IMR-90 (cell line): ENCODE measurements at regions not wholly inside any gene's neighbourhood (a gene's known extent, or its start where the extent isn't known, plus 50 kb on each side); places are given as distances from the start of the nearest gene placed in this dataset.

Experiments
- ATAC-seq: fragments of 200-7000 bp; cut with Tn5 transposase; 2 replicates; pipeline ENCODE4 v1.9.1; 2020; ENCODE audit warnings: low read depth, mild to moderate bottlenecking, moderate library complexity
- BruUV-seq: library from RNA; stranded (reverse); fragments of 400-500 nt; replicated peaks from 2 replicates; lab custom pipeline; 2021; lab: Mats Ljungman, UMichigan
- CTCF ChIA-PET: fragments of 300-600 bp; formaldehyde crosslinking; extraction: SDS; loops from one replicate; lab custom pipeline; 2021; ENCODE audit warnings: antibody characterized with exemption; lab: Yijun Ruan, JAX
- POLR2A ChIA-PET: fragments of 300-600 bp; sonication (Branson Sonifier 250); formaldehyde crosslinking; loops from one replicate; lab custom pipeline; 2022; ENCODE audit warnings: antibody characterized with exemption; ENCODE audit not compliant: unreplicated experiment; lab: Charles Lee
- DNase-seq: peaks from one replicate; pipeline ENCODE4 v3.0.0; 2013
- H2AFZ ChIP-seq: replicated peaks from 2 replicates; pipeline ENCODE3; 2013; ENCODE audit warnings: low read length, mild to moderate bottlenecking; ENCODE audit not compliant: poor library complexity
- H2AK5ac ChIP-seq: 2 replicates; pipeline ENCODE4 v1.6.1; 2013; ENCODE audit warnings: low read depth, low read length, inconsistent platforms
- H2AK9ac ChIP-seq: replicated peaks from 2 replicates; pipeline ENCODE3; 2013; ENCODE audit warnings: mild to moderate bottlenecking, low read depth, low read length, moderate library complexity; ENCODE audit not compliant: poor library complexity
- H2BK120ac ChIP-seq: 2 replicates; pipeline ENCODE4 v1.6.1; 2013; ENCODE audit warnings: low read depth, low read length, inconsistent platforms
- H2BK15ac ChIP-seq: 3 replicates; pipeline ENCODE4 v1.6.1; 2013; ENCODE audit warnings: low read depth, low read length, inconsistent platforms
- H2BK20ac ChIP-seq: 2 replicates; pipeline ENCODE4 v1.6.1; 2013; ENCODE audit warnings: low read depth, mild to moderate bottlenecking, inconsistent platforms, low read length, moderate library complexity
- H2BK5ac ChIP-seq: 2 replicates; pipeline ENCODE4 v1.6.1; 2013; ENCODE audit warnings: mild to moderate bottlenecking, low read depth, low read length, inconsistent platforms; ENCODE audit not compliant: poor library complexity, severe bottlenecking
- H3K14ac ChIP-seq: replicated peaks from 2 replicates; pipeline ENCODE4 v1.6.1; 2013; ENCODE audit warnings: low read depth, low read length, inconsistent platforms
- H3K18ac ChIP-seq: 2 replicates; pipeline ENCODE4 v1.6.1; 2013; ENCODE audit warnings: low read depth, low read length, control low read depth
- H3K23ac ChIP-seq: 2 replicates; pipeline ENCODE4 v1.6.1; 2013; ENCODE audit warnings: low read depth, low read length, inconsistent platforms
- H3K27ac ChIP-seq: 2 replicates; pipeline ENCODE4 v1.5.1; 2013; ENCODE audit warnings: mild to moderate bottlenecking, control low read depth, low read length; ENCODE audit not compliant: insufficient read depth
- H3K27me3 ChIP-seq: 2 replicates; pipeline ENCODE4 v1.6.1; 2013; ENCODE audit warnings: low read length; ENCODE audit not compliant: control insufficient read depth, insufficient read depth
- H3K36me3 ChIP-seq: 2 replicates; pipeline ENCODE4 v1.6.1; 2013; ENCODE audit warnings: low read length, mixed read lengths; ENCODE audit not compliant: control insufficient read depth, insufficient read depth
- H3K4ac ChIP-seq: 2 replicates; pipeline ENCODE4 v1.6.1; 2013; ENCODE audit warnings: low read depth, low read length, inconsistent platforms
- H3K4me1 ChIP-seq: 2 replicates; pipeline ENCODE4 v1.6.1; 2013; ENCODE audit warnings: low read length, mixed read lengths; ENCODE audit not compliant: control insufficient read depth, insufficient read depth
- H3K4me2 ChIP-seq: 2 replicates; pipeline ENCODE4 v1.6.1; 2013; ENCODE audit warnings: low read depth, mild to moderate bottlenecking, control low read depth, low read length, moderate library complexity
- H3K4me3 ChIP-seq: 2 replicates; pipeline ENCODE4 v1.5.1; 2013; ENCODE audit warnings: low read depth, mild to moderate bottlenecking, control low read depth, low read length, moderate library complexity; ENCODE audit not compliant: insufficient read depth
- H3K56ac ChIP-seq: 2 replicates; pipeline ENCODE4 v1.6.1; 2013; ENCODE audit warnings: low read length, inconsistent platforms; ENCODE audit not compliant: insufficient read depth; ENCODE audit errors: extremely low read depth
- H3K79me1 ChIP-seq, 2 experiments: 2 replicates each; pipeline ENCODE4 v1.6.1; 2013; ENCODE audit warnings: low read length in 2 of 2, inconsistent platforms in 1 of 2, low read depth in 1 of 2
- H3K9ac ChIP-seq: 2 replicates; pipeline ENCODE4 v1.6.1; 2013; ENCODE audit warnings: low read depth, low read length, control low read depth
- H3K9me1 ChIP-seq: 2 replicates; pipeline ENCODE4 v1.6.1; 2013; ENCODE audit warnings: low read length, inconsistent platforms; ENCODE audit not compliant: insufficient read depth
- H3K9me3 ChIP-seq: 2 replicates; pipeline ENCODE4 v1.6.1; 2013; ENCODE audit warnings: low read length; ENCODE audit not compliant: control insufficient read depth, insufficient read depth
- H4K20me1 ChIP-seq: 2 replicates; pipeline ENCODE4 v1.6.1; 2013; ENCODE audit warnings: low read length, inconsistent platforms; ENCODE audit not compliant: insufficient read depth
- H4K5ac ChIP-seq: 2 replicates; pipeline ENCODE4 v1.6.1; 2013; ENCODE audit warnings: mild to moderate bottlenecking, low read depth, low read length, control low read depth
- H4K8ac ChIP-seq, 2 experiments: 2 replicates each; pipeline ENCODE4 v1.6.1; 2013; ENCODE audit warnings: low read depth in 2 of 2, low read length in 2 of 2, control low read depth in 1 of 2, inconsistent platforms in 1 of 2
- H4K91ac ChIP-seq: 2 replicates; pipeline ENCODE4 v1.6.1; 2013; ENCODE audit warnings: low read depth, low read length, inconsistent platforms; ENCODE audit not compliant: insufficient read depth
- BHLHE40 ChIP-seq: fragments of 150-350 bp; IDR thresholded peaks from 2 replicates; pipeline ENCODE4 v1.6.1; 2016; ENCODE audit warnings: mild to moderate bottlenecking, low read depth, low read length
- CEBPB ChIP-seq: IDR thresholded peaks from 2 replicates; pipeline ENCODE4 v1.6.1; 2012; ENCODE audit warnings: low read depth, low read length, improper control_type of control experiment
- CHD1 ChIP-seq: IDR thresholded peaks from 2 replicates; pipeline ENCODE4 v1.6.1; 2012; ENCODE audit warnings: low read depth, low read length, improper control_type of control experiment
- CTCF ChIP-seq: conservative IDR thresholded peaks from 2 replicates; pipeline ENCODE4 v1.5.1; 2012; ENCODE audit warnings: mild to moderate bottlenecking, low read depth, low read length, improper control_type of control experiment
- ELK1 ChIP-seq: fragments of 150-350 bp; IDR thresholded peaks from 2 replicates; pipeline ENCODE4 v1.6.1; 2016; ENCODE audit warnings: low read depth, mild to moderate bottlenecking, low read length, moderate library complexity, borderline replicate concordance
- FOS ChIP-seq: fragments of 150-350 bp; IDR thresholded peaks from 2 replicates; pipeline ENCODE4 v1.6.1; 2016; ENCODE audit warnings: low read depth, low read length
- MAFK ChIP-seq: IDR thresholded peaks from 2 replicates; pipeline ENCODE4 v1.6.1; 2012; ENCODE audit warnings: low read depth, low read length, improper control_type of control experiment
- MAZ ChIP-seq: IDR thresholded peaks from 2 replicates; pipeline ENCODE4 v1.6.1; 2012; ENCODE audit warnings: low read depth, mild to moderate bottlenecking, low read length, improper control_type of control experiment, moderate library complexity, borderline replicate concordance
- MXI1 ChIP-seq: IDR thresholded peaks from 2 replicates; pipeline ENCODE4 v1.6.1; 2012; ENCODE audit warnings: low read depth, mild to moderate bottlenecking, low read length, moderate library complexity, borderline replicate concordance
- NFE2L2 ChIP-seq: fragments of 150-350 bp; IDR thresholded peaks from 2 replicates; pipeline ENCODE4 v1.6.1; 2016; ENCODE audit warnings: low read depth, mild to moderate bottlenecking, low read length
- POLR2A ChIP-seq: IDR thresholded peaks from 2 replicates; pipeline ENCODE4 v1.6.1; 2012; ENCODE audit warnings: mild to moderate bottlenecking, low read depth, low read length
- RAD21 ChIP-seq: IDR thresholded peaks from 2 replicates; pipeline ENCODE4 v1.6.1; 2012; ENCODE audit warnings: low read length, improper control_type of control experiment
- RCOR1 ChIP-seq: IDR thresholded peaks from 2 replicates; pipeline ENCODE4 v1.6.1; 2012; ENCODE audit warnings: mild to moderate bottlenecking, low read length, improper control_type of control experiment; ENCODE audit not compliant: insufficient replicate concordance
- RFX5 ChIP-seq: IDR thresholded peaks from 2 replicates; pipeline ENCODE4 v1.8.0; 2012; ENCODE audit warnings: low read depth, mild to moderate bottlenecking, low read length, moderate library complexity
- SMC3 ChIP-seq: fragments of 150-350 bp; IDR thresholded peaks from 2 replicates; pipeline ENCODE4 v1.6.1; 2016; ENCODE audit warnings: low read depth, mild to moderate bottlenecking, antibody characterized with exemption, low read length, moderate library complexity
- USF2 ChIP-seq: fragments of 150-350 bp; IDR thresholded peaks from 2 replicates; pipeline ENCODE4 v1.6.1; 2017; ENCODE audit warnings: mild to moderate bottlenecking, antibody characterized with exemption, low read length, low read depth
- WGBS, 2 experiments: methylation state at CpG; one replicate each; pipeline versions ENCODE4 v1.1.5 to v1.1.7; 2013; ENCODE audit warnings: missing lambda C conversion rate in 2 of 2; ENCODE audit not compliant: insufficient read length in 1 of 2; ENCODE audit errors: extremely low coverage in 2 of 2; 5-methylcytosine and 5-hydroxymethylcytosine counted together
- dilution Hi-C: fragments of 300-500 bp; cut with HindIII; formaldehyde crosslinking; loops from one replicate; pipeline ENCODE4 v1.14.3; 2018; ENCODE audit warnings: low sequenced_read_pairs; ENCODE audit not compliant: unreplicated experiment
- in situ Hi-C: fragments of 300-500 bp; cut with MboI; formaldehyde crosslinking; loops from 3 replicates; pipeline ENCODE4 v1.14.3; 2019; ENCODE audit warnings: low sequenced_read_pairs, inconsistent platforms, mixed read lengths
- intact Hi-C: fragments of 100-400 bp; cut with micrococcal nuclease; formaldehyde crosslinking; loops from 2 replicates; pipeline ENCODE4 v1.10.0; 2022

GRCh38 chr11:121894581-121894980, 221.4 kb downstream of the BLID start:
- Histone ChIP-seq H3K23ac (peak overlapping the region; percentile 49; the same call in 1 of the 2 replicates), H3K4ac (peak overlapping the region; percentile 86), H3K4me1 (peaks cover 26% of the 10 kb centered on the region), H3K36me3 (no peaks in the 10 kb centered on the region), H3K56ac (peak overlapping the region; percentile 73), H3K27me3 (no peaks in the 10 kb centered on the region), H3K9me1 (peaks cover 12% of the 10 kb centered on the region), H3K9me3 (no peaks in the 10 kb centered on the region), H3K4me3 (no peak overlapping the region), H4K8ac (peak overlapping the region in 1 of 2 experiments; percentile 85; a peak in 3 of 4 replicates), H2BK120ac (peak overlapping the region; percentile 91), H2BK15ac (peak overlapping the region; percentile 91; the same call in 2 of the 3 replicates), H4K91ac (peak overlapping the region; percentile 57), H3K79me1 (no peaks in the 10 kb centered on the region), H2BK20ac (peak overlapping the region; percentile 86), H3K4me2 (no peak overlapping the region; the same call in 1 of the 2 replicates), H4K5ac (peak overlapping the region; percentile 40; the same call in 1 of the 2 replicates), H2BK5ac (peak overlapping the region; percentile 83), H2AK9ac (peak overlapping the region; percentile 31), H3K14ac (peak overlapping the region; percentile 61; the same call in 1 of the 2 replicates), H4K20me1 (no peaks in the 10 kb centered on the region), H2AFZ (no peak overlapping the region), H3K27ac (no peak overlapping the region), H3K9ac (peak overlapping the region; percentile 34; the same call in 1 of the 2 replicates), H3K18ac (peak overlapping the region; percentile 48; the same call in 1 of the 2 replicates), H2AK5ac (peak overlapping the region; percentile 85)
- in situ Hi-C loops (no loop called here), dilution Hi-C loops (no loop called here), intact Hi-C loops (loop anchor here (5.0 kb wide), 1 partner anchor 38 kb away; no protein-coding TSS in a partner anchor)
- peak; percentile 38; the same call in 1 of the 2 replicates for ATAC-seq
- TF ChIP-seq ELK1, result no peak
- TF ChIP-seq CEBPB, result no peak
- no peak for TF ChIP-seq NFE2L2
- TF ChIP-seq MAZ, result no peak
- TF ChIP-seq MAFK, result no peak
- no peak for TF ChIP-seq SMC3
- TF ChIP-seq CHD1, result no peak
- no peak for TF ChIP-seq CTCF
- TF ChIP-seq RFX5, result no peak
- TF ChIP-seq RCOR1, result no peak
- no peak for TF ChIP-seq RAD21
- TF ChIP-seq MXI1, result no peak
- TF ChIP-seq POLR2A, result no peak
- no peak for TF ChIP-seq BHLHE40
- no peak for TF ChIP-seq USF2
- no peak for TF ChIP-seq FOS
- 100% methylated on average over 1 of the region's 3 CpGs; no CpG with 5 or more reads in 1 of the 2 experiments for WGBS, 2 experiments
- BruUV-seq, result no TSS peak
- peak; percentile 70 for DNase-seq
- ChIA-PET CTCF (interaction anchor here (1.0 kb wide), 1 partner anchor 9 kb away, joined by 5 read pairs; no protein-coding TSS in a partner anchor), POLR2A (no interaction called here)
